CD4-positive, alpha-beta T cell (primary cell): ENCODE measurements at regions not wholly inside any gene's neighbourhood (a gene's known extent, or its start where the extent isn't known, plus 50 kb on each side); places are given as distances from the start of the nearest gene placed in this dataset.

Experiments used
- ATAC-seq: fragments of 200-7000 bp; cut with Tn5 transposase; one replicate; pipeline ENCODE4 v1.10.0; 2022; ENCODE audit warnings: mild to moderate bottlenecking; ENCODE audit not compliant: poor library complexity
- CTCF ChIA-PET: fragments of 350-600 bp; sonication (Branson Sonifier 250); formaldehyde crosslinking; loops from one replicate; lab custom pipeline; 2021; ENCODE audit warnings: antibody characterized with exemption, inconsistent platforms; lab: Charles Lee
- POLR2A ChIA-PET: fragments of 350-600 bp; sonication (Branson Sonifier 250); formaldehyde crosslinking; loops from one replicate; lab custom pipeline; 2021; ENCODE audit warnings: antibody characterized with exemption, inconsistent platforms; lab: Charles Lee
- DNase-seq, 14 experiments: peaks; one replicate each; pipeline ENCODE4 v3.0.0-alpha.2; 2013 to 2020; ENCODE audit warnings: mixed read lengths in 2 of 14
- H3K27ac ChIP-seq, 2 donors: one replicate each; pipeline versions ENCODE4 v1.5.1 to v1.7.0; 2013; ENCODE audit warnings: low read length in 2 of 2, low read depth in 1 of 2, mild to moderate bottlenecking in 1 of 2
- H3K27me3 ChIP-seq, 2 experiments: 1 replicate in 1 of 2; 2 replicates in 1 of 2; pipeline versions ENCODE4 v1.6.1 to v1.7.0; 2013; ENCODE audit warnings: low read length in 2 of 2, control low read depth in 1 of 2, mild to moderate bottlenecking in 1 of 2, moderate library complexity in 1 of 2; ENCODE audit not compliant: insufficient read depth in 2 of 2, control insufficient read depth in 1 of 2
- H3K36me3 ChIP-seq: one replicate; pipeline ENCODE4 v1.6.1; 2013; ENCODE audit warnings: low read length, control low read depth; ENCODE audit not compliant: insufficient read depth
- H3K4me1 ChIP-seq: one replicate; pipeline ENCODE4 v1.6.1; 2013; ENCODE audit warnings: low read length, control low read depth; ENCODE audit not compliant: insufficient read depth
- H3K4me3 ChIP-seq: one replicate; pipeline ENCODE4 v1.5.1; 2013; ENCODE audit warnings: mild to moderate bottlenecking, low read length, moderate library complexity
- H3K9me3 ChIP-seq, 2 experiments: 1 replicate in 1 of 2; 2 replicates in 1 of 2; pipeline versions ENCODE4 v1.6.1 to v1.7.0; 2013; ENCODE audit warnings: low read length in 2 of 2, mild to moderate bottlenecking in 2 of 2, control low read depth in 1 of 2, moderate library complexity in 1 of 2; ENCODE audit not compliant: control insufficient read depth in 1 of 2, insufficient read depth in 1 of 2
- H3K27ac Mint-ChIP-seq: one replicate; pipeline ENCODE4 v1.8.0; 2020; ENCODE audit warnings: mixed read lengths
- H3K27me3 Mint-ChIP-seq: one replicate; pipeline ENCODE4 v1.8.0; 2021; ENCODE audit warnings: mixed read lengths
- H3K36me3 Mint-ChIP-seq: one replicate; pipeline ENCODE4 v1.8.0; 2021; ENCODE audit warnings: low read depth, mixed read lengths
- H3K4me1 Mint-ChIP-seq: one replicate; pipeline ENCODE4 v1.8.0; 2021; ENCODE audit warnings: low read depth, mixed read lengths
- H3K4me3 Mint-ChIP-seq: one replicate; pipeline ENCODE4 v1.8.0; 2020; ENCODE audit warnings: mild to moderate bottlenecking, mixed read lengths
- H3K9me3 Mint-ChIP-seq: one replicate; pipeline ENCODE4 v1.8.0; 2020; ENCODE audit warnings: mixed read lengths
- CTCF ChIP-seq: fragments of 200-600 bp; IDR thresholded peaks from one replicate; pipeline ENCODE4 v1.8.0; 2022; ENCODE audit warnings: antibody characterized with exemption, mild to moderate bottlenecking
- intact Hi-C, 2 experiments: fragments of 100-400 bp; cut with DNase I in 1 of 2; cut with micrococcal nuclease in 1 of 2; formaldehyde crosslinking; loops; one replicate each; pipeline versions ENCODE4 v1.15.1 to v1.9.0; 2023 to 2025; cut with DNase I, micrococcal nuclease

- H3K36me3 Mint-ChIP-seq = no peaks in the 10 kb centered on the region
- no peak overlapping the region for H3K4me3 ChIP-seq
- H3K36me3 ChIP-seq = no peaks in the 10 kb centered on the region
- DNase-seq (no peak), ATAC-seq (no peak)
- no peak overlapping the region for H3K27ac ChIP-seq
- peaks cover 10% of the 10 kb centered on the region for H3K9me3 Mint-ChIP-seq
- H3K4me3 Mint-ChIP-seq = no peak overlapping the region
- ChIA-PET CTCF (no interaction called here), POLR2A (no interaction called here)
- no peaks in the 10 kb centered on the region for H3K4me1 ChIP-seq
- no peaks in the 10 kb centered on the region for H3K27me3 Mint-ChIP-seq
- no peak overlapping the region for H3K27ac Mint-ChIP-seq
- intact Hi-C loops = no loop called here
- H3K27me3 ChIP-seq = no peaks in the 10 kb centered on the region
- no peak for TF ChIP-seq CTCF
- H3K9me3 ChIP-seq = peaks cover 0 to 8% of the 10 kb centered on the region in 2 experiments
- H3K4me1 Mint-ChIP-seq = no peaks in the 10 kb centered on the region
Measured at GRCh38 chr21:19792004-19792403, 1206.2 kb upstream of the NCAM2 start.

- intact Hi-C loops = no loop called here
- Histone ChIP-seq H3K4me3 (no peak overlapping the region), H3K9me3 (peaks cover 0 to 4% of the 10 kb centered on the region in 2 experiments), H3K27me3 (no peaks in the 10 kb centered on the region), H3K4me1 (no peaks in the 10 kb centered on the region), H3K27ac (no peak overlapping the region), H3K36me3 (no peaks in the 10 kb centered on the region)
- Mint-ChIP-seq H3K4me1 (no peaks in the 10 kb centered on the region), H3K36me3 (no peaks in the 10 kb centered on the region), H3K9me3 (no peaks in the 10 kb centered on the region), H3K4me3 (no peak overlapping the region), H3K27me3 (no peaks in the 10 kb centered on the region), H3K27ac (no peak overlapping the region)
- CTCF ChIA-PET = interaction anchor here (0.7 kb wide), 1 partner anchor 211 kb away, joined by 3 read pairs; no protein-coding TSS in a partner anchor
- TF ChIP-seq CTCF = no peak
- DNase-seq = no peak
- ATAC-seq = no peak
- POLR2A ChIA-PET = no interaction called here
Measured at GRCh38 chr21:19807201-19807600, 1191.0 kb upstream of the NCAM2 start.

DNA sequence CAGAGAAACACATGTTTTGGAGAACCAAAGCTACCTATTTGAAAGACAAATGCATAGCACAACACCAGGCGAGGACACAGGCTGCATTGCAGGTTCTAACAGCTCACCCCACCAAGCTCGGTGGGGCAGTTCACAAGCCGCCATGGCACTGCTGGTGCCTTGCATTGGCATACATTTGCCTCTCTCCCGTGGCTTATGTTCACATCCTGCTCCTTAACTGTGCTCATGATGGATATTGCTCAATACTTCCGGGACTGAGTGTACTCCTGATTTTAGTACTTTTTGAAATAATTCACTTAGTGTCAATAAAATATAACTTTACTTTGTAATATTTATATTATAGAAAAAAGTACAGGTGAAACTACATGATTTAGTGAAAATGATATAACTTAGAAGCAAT is 1187.4 kb upstream of the NCAM2 start:
- no peak overlapping the region for H3K4me3 Mint-ChIP-seq
- intact Hi-C loops = no loop called here
- no peak overlapping the region for H3K27ac Mint-ChIP-seq
- DNase-seq (no peak), ATAC-seq (no peak)
- no peak overlapping the region for H3K4me3 ChIP-seq
- peaks cover 0 to 4% of the 10 kb centered on the region in 2 experiments for H3K9me3 ChIP-seq
- no peak for TF ChIP-seq CTCF
- no peaks in the 10 kb centered on the region for H3K27me3 Mint-ChIP-seq
- no peaks in the 10 kb centered on the region for H3K4me1 ChIP-seq
- no peaks in the 10 kb centered on the region for H3K4me1 Mint-ChIP-seq
- H3K36me3 ChIP-seq = no peaks in the 10 kb centered on the region
- H3K27ac ChIP-seq = no peak overlapping the region
- peaks cover 6% of the 10 kb centered on the region for H3K9me3 Mint-ChIP-seq
- no peaks in the 10 kb centered on the region for H3K27me3 ChIP-seq
- ChIA-PET CTCF (no interaction called here), POLR2A (no interaction called here)
- H3K36me3 Mint-ChIP-seq = no peaks in the 10 kb centered on the region
